ENCODE measurements at regions not wholly inside any gene's neighbourhood (a gene's known extent, or its start where the extent isn't known, plus 50 kb on each side); places are given as distances from the start of the nearest gene placed in this dataset.

- no peak for ATAC-seq
- intact Hi-C loops (cut with micrococcal nuclease) = no loop called here
- peaks cover 26 to 64% of the 10 kb centered on the region in 2 donors for H3K27me3 Mint-ChIP-seq (ENCODE audit: low read depth in 2 of 2)
Measured at GRCh38 chr14:106803379-106803778, 1277.0 kb downstream of the TMEM121 start.

GRCh38 chr14:106807493-106807892 lies 1281.1 kb downstream of the TMEM121 start:
- no peaks in the 10 kb centered on the region for H3K4me1 Mint-ChIP-seq
- H3K36me3 ChIP-seq (ENCODE audit: control insufficient read depth, insufficient read depth, low read length) = no peaks in the 10 kb centered on the region
- WGBS (ENCODE audit: insufficient coverage) = 81% methylated on average over 3 of the region's 3 CpGs
- no peak for ATAC-seq
- no peak overlapping the region for H3K27ac Mint-ChIP-seq
- no peaks in the 10 kb centered on the region for H3K36me3 Mint-ChIP-seq
- no peak for DNase-seq
- H3K27me3 ChIP-seq (ENCODE audit: control insufficient read depth, insufficient read depth, low read length) = no peaks in the 10 kb centered on the region
- no peaks in the 10 kb centered on the region for H3K9me3 ChIP-seq (ENCODE audit: control insufficient read depth, insufficient read depth, low read length)
- intact Hi-C loops (cut with micrococcal nuclease) = no loop called here
- TF ChIP-seq CTCF (IDR thresholded peaks at IDR 0.05) = no peak
- peaks cover 13 to 42% of the 10 kb centered on the region in 2 donors for H3K27me3 Mint-ChIP-seq (ENCODE audit: low read depth in 2 of 2)
- H3K9me3 Mint-ChIP-seq = no peaks in the 10 kb centered on the region
- H3K4me1 ChIP-seq (ENCODE audit: control insufficient read depth, insufficient read depth, low read length) = no peaks in the 10 kb centered on the region
- no peak overlapping the region for H3K4me3 ChIP-seq (ENCODE audit: low read length)
- H3K27ac ChIP-seq (ENCODE audit: low read length) = no peak overlapping the region
- H3K4me3 Mint-ChIP-seq = no peak overlapping the region

More at GRCh38 chr14:106803379-106803778, 1277.0 kb downstream of the TMEM121 start:
- no peak for TF ChIP-seq CTCF (IDR thresholded peaks at IDR 0.05)
- Mint-ChIP-seq H3K27ac (no peak overlapping the region), H3K4me3 (no peak overlapping the region), H3K4me1 (peaks cover 0 to 3% of the 10 kb centered on the region in 2 donors), H3K9me3 (no peaks in the 10 kb centered on the region), H3K36me3 (no peaks in the 10 kb centered on the region)
- no peak for DNase-seq
- Histone ChIP-seq H3K36me3 (ENCODE audit: control insufficient read depth, insufficient read depth, low read length) (no peaks in the 10 kb centered on the region), H3K4me1 (ENCODE audit: control insufficient read depth, insufficient read depth, low read length) (no peaks in the 10 kb centered on the region), H3K27ac (ENCODE audit: low read length) (no peak overlapping the region), H3K4me3 (ENCODE audit: low read length) (no peak overlapping the region), H3K9me3 (ENCODE audit: control insufficient read depth, insufficient read depth, low read length) (no peaks in the 10 kb centered on the region), H3K27me3 (ENCODE audit: control insufficient read depth, insufficient read depth, low read length) (no peaks in the 10 kb centered on the region)
- 63% methylated on average over 6 of the region's 6 CpGs for WGBS (ENCODE audit: insufficient coverage)

- H3K27ac Mint-ChIP-seq = no peak overlapping the region
- Histone ChIP-seq H3K27ac (ENCODE audit: low read length) (no peak overlapping the region), H3K4me3 (ENCODE audit: low read length) (no peak overlapping the region), H3K27me3 (ENCODE audit: control insufficient read depth, insufficient read depth, low read length) (no peaks in the 10 kb centered on the region), H3K4me1 (ENCODE audit: control insufficient read depth, insufficient read depth, low read length) (no peaks in the 10 kb centered on the region), H3K9me3 (ENCODE audit: control insufficient read depth, insufficient read depth, low read length) (no peaks in the 10 kb centered on the region), H3K36me3 (ENCODE audit: control insufficient read depth, insufficient read depth, low read length) (no peaks in the 10 kb centered on the region)
- 90% methylated on average over 3 of the region's 3 CpGs for WGBS (ENCODE audit: insufficient coverage)
- DNase-seq (no peak), ATAC-seq (no peak)
- no peaks in the 10 kb centered on the region for H3K4me1 Mint-ChIP-seq
- intact Hi-C loops (cut with micrococcal nuclease) = no loop called here
- peaks cover 3 to 32% of the 10 kb centered on the region in 2 donors for H3K27me3 Mint-ChIP-seq (ENCODE audit: low read depth in 2 of 2)
- no peaks in the 10 kb centered on the region for H3K9me3 Mint-ChIP-seq
- TF ChIP-seq CTCF (IDR thresholded peaks at IDR 0.05) = no peak
- no peaks in the 10 kb centered on the region for H3K36me3 Mint-ChIP-seq
- H3K4me3 Mint-ChIP-seq = no peak overlapping the region
Measured at GRCh38 chr14:106808458-106808857, 1282.1 kb downstream of the TMEM121 start.

- Histone ChIP-seq H3K4me3 (ENCODE audit: low read length) (no peak overlapping the region), H3K4me1 (ENCODE audit: control insufficient read depth, insufficient read depth, low read length) (no peaks in the 10 kb centered on the region), H3K36me3 (ENCODE audit: control insufficient read depth, insufficient read depth, low read length) (no peaks in the 10 kb centered on the region), H3K27ac (ENCODE audit: low read length) (no peak overlapping the region), H3K27me3 (ENCODE audit: control insufficient read depth, insufficient read depth, low read length) (no peaks in the 10 kb centered on the region), H3K9me3 (ENCODE audit: control insufficient read depth, insufficient read depth, low read length) (no peaks in the 10 kb centered on the region)
- Mint-ChIP-seq H3K4me1 (no peaks in the 10 kb centered on the region), H3K9me3 (no peaks in the 10 kb centered on the region), H3K27ac (no peak overlapping the region), H3K36me3 (no peaks in the 10 kb centered on the region), H3K27me3 (ENCODE audit: low read depth in 2 of 2) (peaks cover 3 to 28% of the 10 kb centered on the region in 2 donors), H3K4me3 (no peak overlapping the region)
- DNase-seq = no peak
- no CpG with 5 or more reads among the region's 2 CpGs for WGBS (ENCODE audit: insufficient coverage)
- no peak for ATAC-seq
- TF ChIP-seq CTCF (IDR thresholded peaks at IDR 0.05) = no peak
- intact Hi-C loops (cut with micrococcal nuclease) = no loop called here
Measured at GRCh38 chr14:106808907-106809306, 1282.5 kb downstream of the TMEM121 start.

Data from natural killer cell (primary cell).